ENCODE measurements at regions not wholly inside any gene's neighbourhood (a gene's known extent, or its start where the extent isn't known, plus 50 kb on each side); places are given as distances from the start of the nearest gene placed in this dataset.
"Not testable (repeated sequence)": the region's sequence is repeated elsewhere in the genome, so short reads cannot be mapped to it uniquely, and the experiment has no call there.

GRCh38 chr16:79380995-79381602 is 219.4 kb downstream of the MAF start:
- peak overlapping the region in 1 of 2 donors; percentile 31 for H3K27ac ChIP-seq (ENCODE audit: low read depth in 1 of 2, low read length in 2 of 2)
- peaks cover 0 to 8% (median 1%) of the 10 kb centered on the region in 4 donors for H3K4me1 ChIP-seq (ENCODE audit: control insufficient read depth in 4 of 4, insufficient read depth in 4 of 4, low read length in 3 of 4)
- H3K9ac ChIP-seq (ENCODE audit: low read depth in 1 of 2, low read length in 2 of 2): no peak overlapping the region
- H3K9me3 ChIP-seq (ENCODE audit: control insufficient read depth in 4 of 4, low read length in 3 of 4): no peaks in the 10 kb centered on the region
- no peaks in the 10 kb centered on the region for H3K36me3 ChIP-seq (ENCODE audit: control insufficient read depth in 4 of 4, insufficient read depth in 3 of 4, low read depth in 1 of 4, low read length in 3 of 4)
- TF ChIP-seq MAX (IDR thresholded peaks at IDR 0.05) (no peak), NR2F2 (IDR thresholded peaks at IDR 0.05) (peak; percentile 68)
- no peaks in the 10 kb centered on the region for H3K27me3 ChIP-seq (ENCODE audit: control insufficient read depth in 4 of 4, insufficient read depth in 4 of 4, low read length in 3 of 4)
- H3K4me3 ChIP-seq (ENCODE audit: low read depth in 1 of 3, low read length in 3 of 3): peak overlapping the region in 1 of 3 donors; percentile 2
- no peak for DNase-seq (ENCODE audit: low spot score)
- WGBS: 20% methylated on average over 9 of the region's 9 CpGs

GRCh38 chr16:79379095-79379494 is 221.4 kb downstream of the MAF start:
- H3K27ac ChIP-seq (ENCODE audit: low read depth in 1 of 2, low read length in 2 of 2): no peak overlapping the region
- no peaks in the 10 kb centered on the region for H3K36me3 ChIP-seq (ENCODE audit: control insufficient read depth in 4 of 4, insufficient read depth in 3 of 4, low read depth in 1 of 4, low read length in 3 of 4)
- TF ChIP-seq FOXA2 (IDR thresholded peaks at IDR 0.05) (no peak), RXRA (IDR thresholded peaks at IDR 0.05) (no peak), GABPA (IDR thresholded peaks at IDR 0.05 in 1 of 2, conservative IDR thresholded peaks at IDR 0.05 in 1 of 2) (no peak), CTCF (IDR thresholded peaks at IDR 0.05; ENCODE audit: low read depth, low read length, missing input control) (no peak), NR2F2 (IDR thresholded peaks at IDR 0.05) (no peak), TAF1 (conservative IDR thresholded peaks at IDR 0.05) (no peak), ATF3 (IDR thresholded peaks at IDR 0.05) (no peak), RAD21 (IDR thresholded peaks at IDR 0.05) (no peak), REST (IDR thresholded peaks at IDR 0.05) (no peak), MAX (IDR thresholded peaks at IDR 0.05) (no peak), SP1 (IDR thresholded peaks at IDR 0.05) (no peak), ZBTB33 (IDR thresholded peaks at IDR 0.05) (no peak), FOXA1 (IDR thresholded peaks at IDR 0.05) (no peak), EGR1 (IDR thresholded peaks at IDR 0.05; ENCODE audit: low read depth in 2 of 2) (no peak), JUND (IDR thresholded peaks at IDR 0.05) (no peak), HNF4A (conservative IDR thresholded peaks at IDR 0.05) (no peak), HNF4G (IDR thresholded peaks at IDR 0.05) (no peak), YY1 (IDR thresholded peaks at IDR 0.05) (no peak)
- no peak for DNase-seq (ENCODE audit: low spot score)
- 83% methylated on average over 3 of the region's 3 CpGs for WGBS
- no peak overlapping the region for H3K4me3 ChIP-seq (ENCODE audit: low read depth in 1 of 3, low read length in 3 of 3)
- no peaks in the 10 kb centered on the region for H3K9me3 ChIP-seq (ENCODE audit: control insufficient read depth in 4 of 4, low read length in 3 of 4)
- H3K4me1 ChIP-seq (ENCODE audit: control insufficient read depth in 4 of 4, insufficient read depth in 4 of 4, low read length in 3 of 4): peaks cover 0 to 8% (median 1%) of the 10 kb centered on the region in 4 donors
- no peak overlapping the region for H3K9ac ChIP-seq (ENCODE audit: low read depth in 1 of 2, low read length in 2 of 2)
- no peaks in the 10 kb centered on the region for H3K27me3 ChIP-seq (ENCODE audit: control insufficient read depth in 4 of 4, insufficient read depth in 4 of 4, low read length in 3 of 4)

GRCh38 chr16:79377082-79377481 is 223.5 kb downstream of the MAF start:
- not testable (repeated sequence) for H3K4me1 ChIP-seq (ENCODE audit: control insufficient read depth in 4 of 4, insufficient read depth in 4 of 4, low read length in 3 of 4); H3K9ac ChIP-seq (ENCODE audit: low read depth in 1 of 2, low read length in 2 of 2); H3K4me3 ChIP-seq (ENCODE audit: low read depth in 1 of 3, low read length in 3 of 3); H3K36me3 ChIP-seq (ENCODE audit: control insufficient read depth in 4 of 4, insufficient read depth in 3 of 4, low read depth in 1 of 4, low read length in 3 of 4); DNase-seq (ENCODE audit: low spot score); H3K9me3 ChIP-seq (ENCODE audit: control insufficient read depth in 4 of 4, low read length in 3 of 4); H3K27me3 ChIP-seq (ENCODE audit: control insufficient read depth in 4 of 4, insufficient read depth in 4 of 4, low read length in 3 of 4); H3K27ac ChIP-seq (ENCODE audit: low read depth in 1 of 2, low read length in 2 of 2)
- 90% methylated on average over 3 of the region's 5 CpGs for WGBS
